Choroid plexus epithelial cell (primary cell): ENCODE measurements at regions not wholly inside any gene's neighbourhood (a gene's known extent, or its start where the extent isn't known, plus 50 kb on each side); places are given as distances from the start of the nearest gene placed in this dataset.

ENCODE experiments used
- DNase-seq: peaks from one replicate; pipeline ENCODE4 v3.0.0-alpha.2; 2010; ENCODE audit warnings: low read depth
- H3K4me3 ChIP-seq: 2 replicates; pipeline ENCODE4 v1.5.1; 2011; ENCODE audit warnings: low read depth, mild to moderate bottlenecking, control low read depth, low read length, moderate library complexity
- CTCF ChIP-seq: conservative IDR thresholded peaks from 2 replicates; pipeline ENCODE4 v1.5.1; 2011; ENCODE audit warnings: low read depth, mild to moderate bottlenecking, control low read depth, inconsistent platforms, low read length, moderate library complexity

- TF ChIP-seq CTCF: no peak
- no peak for DNase-seq
- no peak overlapping the region for H3K4me3 ChIP-seq
These were observed 152.4 kb downstream of the LRRC30 start for GRCh38 chr18:7383002-7383980.

- no peak for DNase-seq
- TF ChIP-seq CTCF: no peak
- no peak overlapping the region for H3K4me3 ChIP-seq
These were observed 157.9 kb downstream of the LRRC30 start for GRCh38 chr18:7388741-7389140.

DNA sequence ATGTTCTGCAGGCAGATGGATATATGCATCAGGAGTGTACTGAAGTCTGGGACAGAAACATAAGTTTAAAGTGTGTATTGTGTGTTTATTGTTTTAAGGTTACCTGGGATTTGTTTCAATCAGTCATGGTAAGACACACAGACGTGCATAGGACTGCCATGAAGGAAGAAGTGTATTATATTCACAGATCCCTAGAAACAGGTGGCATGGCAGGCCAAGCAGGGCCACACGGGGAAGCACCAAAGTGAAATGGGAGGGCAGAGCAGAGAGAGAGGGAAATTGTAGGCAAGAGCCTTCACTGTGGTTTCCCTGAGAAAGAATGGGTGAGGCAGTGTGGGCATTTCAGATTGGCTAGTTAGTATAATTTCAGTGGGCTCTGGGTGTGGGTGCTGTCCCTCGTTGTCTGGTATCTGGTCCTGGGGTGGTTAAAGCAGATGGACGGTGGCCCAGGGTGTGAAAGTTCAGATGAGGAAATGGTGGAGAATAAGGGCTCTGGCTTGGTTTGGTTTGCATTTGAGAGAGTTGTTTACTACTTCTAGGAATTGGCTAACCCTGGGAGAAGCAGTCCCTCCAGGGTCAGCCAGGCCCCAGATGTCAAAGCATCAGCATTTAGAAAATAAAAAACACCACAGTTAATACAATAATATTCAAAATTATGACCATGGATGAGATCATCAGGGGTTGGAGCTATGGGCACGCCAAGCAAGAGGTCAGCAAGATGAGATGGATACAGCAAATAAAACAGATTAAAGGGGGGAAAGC is 160.0 kb downstream of the LRRC30 start:
- no peak overlapping the region for H3K4me3 ChIP-seq
- no peak for DNase-seq
- TF ChIP-seq CTCF: no peak

- DNase-seq: no peak
- no peak overlapping the region for H3K4me3 ChIP-seq
- TF ChIP-seq CTCF: no peak
These were observed 162.2 kb downstream of the LRRC30 start for GRCh38 chr18:7393080-7393479.

- no peak for TF ChIP-seq CTCF
These were observed 163.3 kb downstream of the LRRC30 start for GRCh38 chr18:7394050-7394659.

DNA sequence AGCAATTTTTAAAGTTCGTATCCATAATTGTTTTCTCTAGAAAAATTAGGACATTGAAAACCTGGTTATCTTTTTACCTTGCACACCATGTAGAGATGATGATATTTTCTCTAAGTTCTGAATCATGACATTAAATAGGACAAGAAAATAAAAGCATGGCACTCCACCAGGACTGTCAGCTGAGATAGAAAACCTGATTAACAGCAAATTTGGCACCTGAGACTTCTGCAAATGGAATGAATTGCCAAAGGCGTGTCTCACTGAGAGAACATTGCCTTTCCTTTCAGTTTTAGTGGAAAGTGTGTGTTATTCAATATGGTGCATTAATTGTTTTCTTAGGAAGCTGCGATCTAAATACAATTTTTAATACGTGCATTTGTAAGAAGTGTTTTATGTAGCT is 164.7 kb downstream of the LRRC30 start:
- no peak for TF ChIP-seq CTCF
- DNase-seq: no peak

More at GRCh38 chr18:7394050-7394659, 163.3 kb downstream of the LRRC30 start:
- no peak overlapping the region for H3K4me3 ChIP-seq
- no peak for DNase-seq

More for the DNA sequence above, 164.7 kb downstream of the LRRC30 start:
- no peak overlapping the region for H3K4me3 ChIP-seq
